Tibial nerve (tissue), 4 donors: ENCODE measurements at regions not wholly inside any gene's neighbourhood (a gene's known extent, or its start where the extent isn't known, plus 50 kb on each side); places are given as distances from the start of the nearest gene placed in this dataset.

ENCODE experiments used
- DNase-seq, 2 donors: peaks; one replicate each; pipeline ENCODE4 v3.0.0-alpha.2; 2019; ENCODE audit warnings: low spot score in 2 of 2
- H3K27ac ChIP-seq, 4 donors: fragments of 200-600 bp; sonication (generic) in 3 of 4; one replicate each; pipeline ENCODE4 v1.5.1; 2017 to 2019; ENCODE audit warnings: mild to moderate bottlenecking in 1 of 4
- H3K27me3 ChIP-seq, 2 donors: fragments of 200-600 bp; sonication (generic) in 1 of 2; one replicate each; pipeline versions ENCODE4 v1.5.1 to v1.6.0; 2017 to 2019
- H3K36me3 ChIP-seq, 3 donors: fragments of 200-600 bp; sonication (generic); one replicate each; pipeline ENCODE4 v1.5.1; 2018 to 2019
- H3K4me1 ChIP-seq, 4 donors: fragments of 200-600 bp; sonication (generic) in 3 of 4; one replicate each; pipeline ENCODE4 v1.5.1; 2017 to 2019
- H3K4me3 ChIP-seq, 4 donors: fragments of 200-600 bp; sonication (generic) in 3 of 4; one replicate each; pipeline ENCODE4 v1.5.1; 2017 to 2019; ENCODE audit warnings: mild to moderate bottlenecking in 1 of 4, moderate library complexity in 1 of 4
- H3K9me3 ChIP-seq, 4 donors: fragments of 200-600 bp; sonication (generic) in 3 of 4; one replicate each; pipeline ENCODE4 v1.5.1; 2017 to 2019
- EP300 ChIP-seq, 2 donors: sonication (generic); formaldehyde crosslinking; IDR thresholded peaks; one replicate each; pipeline ENCODE4 v1.6.1; 2017; ENCODE audit warnings: antibody characterized with exemption in 2 of 2, mild to moderate bottlenecking in 1 of 2
- POLR2A ChIP-seq, 2 donors: fragments of 450-650 bp; IDR thresholded peaks; one replicate each; pipeline ENCODE4 v1.6.1; 2017; ENCODE audit warnings: antibody characterized with exemption in 2 of 2, mild to moderate bottlenecking in 2 of 2, moderate library complexity in 2 of 2
- WGBS, 2 donors: methylation state at CpG; one replicate each; pipeline ENCODE4 v1.1.5; 2018; 5-methylcytosine and 5-hydroxymethylcytosine counted together
- TF ChIP-seq, protein P1 (sequence below), 5 experiments: fragments of 200-600 bp in 3 of 5; fragments of 450-650 bp in 2 of 5; sonication (generic) in 3 of 5; IDR thresholded peaks; one replicate each; pipeline ENCODE4 v1.5.1; 2016 to 2019; ENCODE audit warnings: antibody characterized with exemption in 5 of 5, mild to moderate bottlenecking in 3 of 5, moderate library complexity in 2 of 5

DNA sequence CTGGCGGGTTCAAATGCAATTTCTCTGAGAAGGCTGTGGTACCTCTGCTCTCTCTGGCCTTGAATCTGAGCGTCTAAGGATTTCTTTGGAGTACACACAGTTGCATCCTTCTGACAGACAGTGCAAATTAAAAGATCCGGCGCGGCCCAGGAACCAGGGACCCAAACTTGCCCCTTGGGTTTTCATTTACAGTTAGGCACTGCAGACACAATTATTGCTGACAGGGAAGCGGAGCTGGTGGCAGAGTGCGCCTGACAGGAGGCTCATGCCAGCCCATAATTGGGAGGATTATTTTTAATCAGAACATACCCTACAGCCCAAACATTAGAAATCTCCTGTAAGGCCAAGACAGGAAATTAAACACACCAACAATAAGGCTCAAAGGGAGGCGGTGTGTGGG is 1023.4 kb upstream of the RBFOX1 start:
- Histone ChIP-seq H3K27me3 (no peaks in the 10 kb centered on the region), H3K4me3 (no peak overlapping the region), H3K4me1 (no peaks in the 10 kb centered on the region), H3K36me3 (no peaks in the 10 kb centered on the region), H3K9me3 (peaks cover 0 to 5% (median 0%) of the 10 kb centered on the region in 4 donors), H3K27ac (no peak overlapping the region)
- DNase-seq, result no peak
- TF ChIP-seq, protein P1, sequence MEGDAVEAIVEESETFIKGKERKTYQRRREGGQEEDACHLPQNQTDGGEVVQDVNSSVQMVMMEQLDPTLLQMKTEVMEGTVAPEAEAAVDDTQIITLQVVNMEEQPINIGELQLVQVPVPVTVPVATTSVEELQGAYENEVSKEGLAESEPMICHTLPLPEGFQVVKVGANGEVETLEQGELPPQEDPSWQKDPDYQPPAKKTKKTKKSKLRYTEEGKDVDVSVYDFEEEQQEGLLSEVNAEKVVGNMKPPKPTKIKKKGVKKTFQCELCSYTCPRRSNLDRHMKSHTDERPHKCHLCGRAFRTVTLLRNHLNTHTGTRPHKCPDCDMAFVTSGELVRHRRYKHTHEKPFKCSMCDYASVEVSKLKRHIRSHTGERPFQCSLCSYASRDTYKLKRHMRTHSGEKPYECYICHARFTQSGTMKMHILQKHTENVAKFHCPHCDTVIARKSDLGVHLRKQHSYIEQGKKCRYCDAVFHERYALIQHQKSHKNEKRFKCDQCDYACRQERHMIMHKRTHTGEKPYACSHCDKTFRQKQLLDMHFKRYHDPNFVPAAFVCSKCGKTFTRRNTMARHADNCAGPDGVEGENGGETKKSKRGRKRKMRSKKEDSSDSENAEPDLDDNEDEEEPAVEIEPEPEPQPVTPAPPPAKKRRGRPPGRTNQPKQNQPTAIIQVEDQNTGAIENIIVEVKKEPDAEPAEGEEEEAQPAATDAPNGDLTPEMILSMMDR (IDR thresholded peaks at IDR 0.05), result no peak
- TF ChIP-seq EP300 (IDR thresholded peaks at IDR 0.05) (no peak), POLR2A (IDR thresholded peaks at IDR 0.05) (no peak)
- WGBS, 2 donors, result 80 to 82% methylated on average over 8 of the region's 8 CpGs

DNA sequence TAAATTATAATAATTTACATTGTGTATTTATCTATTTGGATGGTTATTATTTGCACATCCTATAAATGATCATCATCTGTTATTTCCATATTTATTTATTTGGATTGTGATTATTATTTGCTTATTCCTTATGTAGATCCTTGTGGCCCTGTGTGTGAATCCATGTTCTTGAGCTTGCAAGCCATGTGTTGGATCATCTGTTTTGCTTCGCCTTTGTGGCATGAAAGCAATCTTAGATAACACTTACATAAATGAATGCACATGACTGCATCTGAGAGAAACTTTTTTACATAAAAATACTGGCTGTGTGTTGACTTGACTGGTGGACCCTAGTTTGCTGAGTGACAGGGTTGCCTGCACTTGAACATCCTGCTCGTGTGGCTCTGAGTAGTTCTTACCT is 1024.5 kb upstream of the RBFOX1 start:
- Histone ChIP-seq H3K36me3 (no peaks in the 10 kb centered on the region), H3K27me3 (no peaks in the 10 kb centered on the region), H3K27ac (no peak overlapping the region), H3K4me3 (no peak overlapping the region), H3K4me1 (no peaks in the 10 kb centered on the region), H3K9me3 (peaks cover 0 to 4% (median 0%) of the 10 kb centered on the region in 4 donors)
- DNase-seq, result no peak
- WGBS, 2 donors, result 66 to 70% methylated on average over 2 of the region's 2 CpGs
- TF ChIP-seq POLR2A (IDR thresholded peaks at IDR 0.05) (no peak), EP300 (IDR thresholded peaks at IDR 0.05) (no peak)
- TF ChIP-seq, protein P1 (IDR thresholded peaks at IDR 0.05), result no peak

DNA sequence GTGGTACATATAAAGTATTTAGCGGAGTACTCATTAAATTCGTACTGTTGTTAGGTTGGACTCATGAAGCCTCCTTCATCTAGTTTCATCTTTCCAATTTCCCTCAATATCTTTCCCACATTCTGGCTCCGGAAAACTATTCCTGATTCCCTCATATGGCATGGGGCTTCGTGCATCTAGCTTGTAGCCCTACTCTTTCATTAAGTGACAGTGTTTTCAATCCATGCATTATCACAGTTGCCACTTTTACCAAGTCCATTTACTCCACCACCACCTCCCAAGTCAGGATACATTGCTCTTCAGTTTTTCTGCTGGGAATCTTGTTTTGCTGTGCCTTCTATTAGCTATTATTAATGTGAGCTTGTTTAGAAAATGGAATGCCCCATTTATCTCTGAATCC is 1032.1 kb upstream of the RBFOX1 start:
- no peak overlapping the region for H3K27ac ChIP-seq
- TF ChIP-seq, protein P1 (IDR thresholded peaks at IDR 0.05), result no peak
- TF ChIP-seq POLR2A (IDR thresholded peaks at IDR 0.05) (no peak), EP300 (IDR thresholded peaks at IDR 0.05) (no peak)
- WGBS, 2 donors, result 91 to 92% methylated on average over 4 of the region's 4 CpGs

DNA sequence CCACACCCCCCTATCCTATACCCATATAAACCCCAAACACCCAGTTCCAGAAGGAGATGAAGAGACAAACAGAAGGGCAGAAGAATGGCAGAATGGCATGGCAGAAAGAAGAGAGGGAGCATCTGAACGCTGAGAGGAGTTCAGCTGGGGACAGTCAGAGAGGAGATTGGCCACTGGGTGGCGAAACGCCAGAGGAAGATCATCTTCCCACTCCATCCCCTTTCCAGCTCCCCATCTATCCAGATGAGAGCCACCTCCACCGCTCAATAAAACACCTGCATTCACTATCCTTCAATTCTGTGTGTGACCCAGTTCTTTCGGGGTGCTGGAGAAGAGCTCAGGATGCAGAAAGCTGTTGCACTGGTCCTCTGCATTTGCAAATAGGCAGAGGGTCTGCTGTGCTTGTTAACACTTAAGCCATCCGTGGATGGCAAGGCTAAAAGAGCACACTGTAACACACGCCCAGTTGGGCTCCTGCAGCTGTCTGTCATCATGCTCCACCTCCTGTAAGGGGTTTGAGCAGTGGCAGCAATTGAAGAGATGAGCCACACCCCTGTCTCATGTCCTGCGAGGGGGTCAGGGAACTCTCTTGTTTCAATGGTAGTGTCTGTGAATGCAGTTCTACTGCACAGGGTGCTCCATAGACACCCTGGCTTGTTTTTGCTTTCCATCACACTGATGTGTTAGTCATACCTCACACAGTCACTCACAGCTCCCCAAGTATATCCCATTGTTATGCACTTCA is 1034.8 kb upstream of the RBFOX1 start:
- H3K27ac ChIP-seq, result no peak overlapping the region
- no peak for DNase-seq
- H3K9me3 ChIP-seq, result peaks cover 0 to 22% (median 0%) of the 10 kb centered on the region in 4 donors
- H3K4me3 ChIP-seq, result no peak overlapping the region
- no peaks in the 10 kb centered on the region for H3K36me3 ChIP-seq
- TF ChIP-seq POLR2A (IDR thresholded peaks at IDR 0.05) (no peak), EP300 (IDR thresholded peaks at IDR 0.05) (no peak)
- TF ChIP-seq, protein P1 (IDR thresholded peaks at IDR 0.05), result no peak
- no peaks in the 10 kb centered on the region for H3K27me3 ChIP-seq
- no peaks in the 10 kb centered on the region for H3K4me1 ChIP-seq
- 61 to 76% methylated on average over 8 of the region's 8 CpGs for WGBS, 2 donors

More for the DNA sequence above, 1032.1 kb upstream of the RBFOX1 start:
- Histone ChIP-seq H3K4me1 (no peaks in the 10 kb centered on the region), H3K9me3 (peaks cover 0 to 18% (median 0%) of the 10 kb centered on the region in 4 donors), H3K4me3 (no peak overlapping the region), H3K27me3 (no peaks in the 10 kb centered on the region), H3K36me3 (no peaks in the 10 kb centered on the region)
- DNase-seq, result no peak

DNA sequence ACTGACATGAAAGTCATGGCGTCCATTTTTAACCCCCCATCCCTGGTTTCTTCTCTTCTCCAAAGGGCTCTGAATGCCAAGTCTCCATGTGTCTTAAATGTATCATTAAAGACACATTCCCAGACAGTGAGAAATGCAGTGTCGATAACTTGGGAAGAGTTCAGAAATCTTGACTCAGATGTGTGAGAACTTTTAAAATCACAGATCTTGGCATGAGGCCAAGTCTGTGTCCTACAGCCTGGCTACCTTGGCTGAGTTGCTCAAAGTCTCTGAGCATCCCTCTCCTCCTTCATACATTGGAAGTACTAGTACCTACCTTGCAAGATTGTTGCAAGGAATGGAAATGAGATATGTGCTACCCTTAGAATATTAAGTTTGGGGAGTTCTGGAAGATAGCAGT is 1046.5 kb upstream of the RBFOX1 start:
- Histone ChIP-seq H3K27ac (no peak overlapping the region), H3K9me3 (no peaks in the 10 kb centered on the region), H3K36me3 (no peaks in the 10 kb centered on the region), H3K4me3 (no peak overlapping the region), H3K27me3 (no peaks in the 10 kb centered on the region), H3K4me1 (no peaks in the 10 kb centered on the region)
- no peak for DNase-seq
- no peak for TF ChIP-seq EP300 (IDR thresholded peaks at IDR 0.05)
- TF ChIP-seq, protein P1 (IDR thresholded peaks at IDR 0.05), result no peak
- TF ChIP-seq POLR2A (IDR thresholded peaks at IDR 0.05), result no peak
- 84 to 92% methylated on average over 2 of the region's 2 CpGs for WGBS, 2 donors
